WTC11 (cell line): ENCODE measurements at regions not wholly inside any gene's neighbourhood (a gene's known extent, or its start where the extent isn't known, plus 50 kb on each side); places are given as distances from the start of the nearest gene placed in this dataset.

ENCODE experiments used
- ATAC-seq: fragments of 200-7000 bp; cut with Tn5 transposase; 2 replicates; pipeline ENCODE4 v1.10.0; 2021; ENCODE audit warnings: mild to moderate bottlenecking, moderate library complexity
- CTCF ChIA-PET: fragments of 300-600 bp; sonication (Branson Sonifier 250); formaldehyde crosslinking; loops from one replicate; lab custom pipeline; 2021; ENCODE audit warnings: antibody characterized with exemption; lab: Charles Lee
- POLR2A ChIA-PET: fragments of 350-600 bp; sonication (Branson Sonifier 250); formaldehyde crosslinking; loops from one replicate; lab custom pipeline; 2021; ENCODE audit warnings: antibody characterized with exemption; lab: Charles Lee
- DNase-seq: peaks from one replicate; pipeline ENCODE4 v3.0.0; 2021; ENCODE audit warnings: low spot score
- H3K27ac Mint-ChIP-seq: 2 replicates; pipeline ENCODE4 v1.8.0; 2021; ENCODE audit warnings: mixed read lengths
- H3K27me3 Mint-ChIP-seq: 2 replicates; pipeline ENCODE4 v1.8.0; 2021; ENCODE audit warnings: low read depth, mild to moderate bottlenecking, moderate library complexity, mixed read lengths
- H3K36me3 Mint-ChIP-seq: 2 replicates; pipeline ENCODE4 v1.8.0; 2021; ENCODE audit warnings: mixed read lengths
- H3K4me1 Mint-ChIP-seq: 2 replicates; pipeline ENCODE4 v1.8.0; 2022; ENCODE audit warnings: mixed read lengths
- H3K4me3 Mint-ChIP-seq: 2 replicates; pipeline ENCODE4 v1.8.0; 2021; ENCODE audit warnings: mild to moderate bottlenecking, moderate library complexity, mixed read lengths
- H3K9me3 Mint-ChIP-seq: 2 replicates; pipeline ENCODE4 v1.8.0; 2021; ENCODE audit warnings: mixed read lengths
- ATF2 ChIP-seq: sonication (generic); formaldehyde crosslinking; IDR thresholded peaks from 2 replicates; pipeline ENCODE4 v1.8.1; 2022; ENCODE audit warnings: low read depth, missing genetic modification reagents, borderline replicate concordance
- ATF6 ChIP-seq: sonication (generic); formaldehyde crosslinking; IDR thresholded peaks from 2 replicates; pipeline ENCODE4 v1.8.1; 2023; ENCODE audit warnings: mild to moderate bottlenecking, missing genetic modification reagents
- CDX4 ChIP-seq: fragments of 250-450 bp; sonication (Bioruptor Pico); IDR thresholded peaks from 2 replicates; pipeline ENCODE4 v1.9.0; 2021; ENCODE audit warnings: moderate library complexity, mild to moderate bottlenecking, inconsistent platforms, borderline replicate concordance
- FOXJ3 ChIP-seq: sonication (generic); formaldehyde crosslinking; IDR thresholded peaks from 2 replicates; pipeline ENCODE4 v1.9.0; 2021; ENCODE audit warnings: missing genetic modification reagents, mild to moderate bottlenecking, borderline replicate concordance
- FOXP4 ChIP-seq: sonication (generic); formaldehyde crosslinking; IDR thresholded peaks from 2 replicates; pipeline ENCODE4 v1.8.0; 2022; ENCODE audit warnings: mild to moderate bottlenecking, missing genetic modification reagents
- MAX ChIP-seq: sonication (generic); formaldehyde crosslinking; IDR thresholded peaks from 2 replicates; pipeline ENCODE4 v1.8.0; 2022; ENCODE audit warnings: mild to moderate bottlenecking, missing genetic modification reagents
- MLX ChIP-seq: sonication (generic); formaldehyde crosslinking; IDR thresholded peaks from 2 replicates; pipeline ENCODE4 v1.8.1; 2023; ENCODE audit warnings: mild to moderate bottlenecking, missing genetic modification reagents, moderate library complexity
- NFE2L1 ChIP-seq: sonication (generic); formaldehyde crosslinking; IDR thresholded peaks from 2 replicates; pipeline ENCODE4 v1.8.1; 2023; ENCODE audit warnings: missing genetic modification reagents
- RELA ChIP-seq: sonication (generic); formaldehyde crosslinking; IDR thresholded peaks from 2 replicates; pipeline ENCODE4 v1.8.1; 2022; ENCODE audit warnings: missing genetic modification reagents, mild to moderate bottlenecking, borderline replicate concordance
- SMAD3 ChIP-seq: sonication (generic); formaldehyde crosslinking; IDR thresholded peaks from 2 replicates; pipeline ENCODE4 v1.8.0; 2022; ENCODE audit warnings: missing genetic modification reagents, mild to moderate bottlenecking, borderline replicate concordance
- ZNF121 ChIP-seq: sonication (generic); formaldehyde crosslinking; IDR thresholded peaks from 2 replicates; pipeline ENCODE4 v1.8.0; 2023; ENCODE audit warnings: missing genetic modification reagents
- ZNF138 ChIP-seq: sonication (generic); formaldehyde crosslinking; conservative IDR thresholded peaks from 2 replicates; pipeline ENCODE4 v1.8.1; 2022; ENCODE audit warnings: mild to moderate bottlenecking, moderate library complexity, missing genetic modification reagents
- ZNF281 ChIP-seq: sonication (generic); formaldehyde crosslinking; IDR thresholded peaks from 2 replicates; pipeline ENCODE4 v1.8.0; 2023; ENCODE audit warnings: mild to moderate bottlenecking, missing genetic modification reagents
- ZNF532 ChIP-seq: fragments of 250-450 bp; sonication (Bioruptor Pico); IDR thresholded peaks from 2 replicates; pipeline ENCODE4 v1.9.0; 2021; ENCODE audit warnings: mild to moderate bottlenecking, borderline replicate concordance

- TF ChIP-seq ATF6: no peak
- no peak for TF ChIP-seq NFE2L1 (CRISPR knock-in tag)
- TF ChIP-seq RELA (CRISPR knock-in tag): no peak
- no peak for TF ChIP-seq SMAD3 (CRISPR knock-in tag)
- no peak for TF ChIP-seq FOXJ3
- no peak for TF ChIP-seq CDX4 (CRISPR knock-in tag)
- no peak for TF ChIP-seq FOXP4 (CRISPR knock-in tag)
- TF ChIP-seq MAX (CRISPR knock-in tag): no peak
- no peak for TF ChIP-seq ZNF138 (CRISPR knock-in tag)
- TF ChIP-seq ZNF281 (CRISPR knock-in tag): no peak
- no peak for TF ChIP-seq ZNF121
- no peak for TF ChIP-seq ZNF532 (CRISPR knock-in tag)
Measured at GRCh38 chrX:99073551-99073950, 1336.5 kb downstream of the PCDH19 start (continued).

- DNase-seq (no peak), ATAC-seq (no peak)
- peaks cover 14% of the 10 kb centered on the region for H3K36me3 Mint-ChIP-seq
- no peaks in the 10 kb centered on the region for H3K4me1 Mint-ChIP-seq
- no peak overlapping the region for H3K27ac Mint-ChIP-seq
- ChIA-PET POLR2A (no interaction called here), CTCF (no interaction called here)
- H3K27me3 Mint-ChIP-seq: no peaks in the 10 kb centered on the region
- H3K4me3 Mint-ChIP-seq: no peak overlapping the region
- peaks cover 35% of the 10 kb centered on the region for H3K9me3 Mint-ChIP-seq
- TF ChIP-seq ATF6: no peak
- no peak for TF ChIP-seq MLX (CRISPR knock-in tag)
- no peak for TF ChIP-seq ATF2 (CRISPR knock-in tag)
Measured at GRCh38 chrX:99051639-99052038, 1358.4 kb downstream of the PCDH19 start.
